ENCODE measurements at regions not wholly inside any gene's neighbourhood (a gene's known extent, or its start where the extent isn't known, plus 50 kb on each side); places are given as distances from the start of the nearest gene placed in this dataset.

- no peak for DNase-seq (ENCODE audit: low read depth)
Observed at GRCh38 chr4:96316776-96317175, 476.9 kb downstream of the PDHA2 start.

GRCh38 chr4:96317891-96318290, 478.0 kb downstream of the PDHA2 start:
- DNase-seq (ENCODE audit: low read depth), result no peak

GRCh38 chr4:96326846-96327245, 487.0 kb downstream of the PDHA2 start:
- DNase-seq (ENCODE audit: low read depth), result no peak

GRCh38 chr4:96342196-96342595, 502.3 kb downstream of the PDHA2 start:
- no peak for DNase-seq (ENCODE audit: low read depth)

GRCh38 chr4:96342790-96343455, 503.0 kb downstream of the PDHA2 start:
- DNase-seq (ENCODE audit: low read depth), result no peak

- no peak for DNase-seq (ENCODE audit: low read depth)
Observed at GRCh38 chr4:96343836-96344235, 503.9 kb downstream of the PDHA2 start.

GRCh38 chr4:96347582-96347981, 507.7 kb downstream of the PDHA2 start:
- DNase-seq (ENCODE audit: low read depth), result no peak

- DNase-seq (ENCODE audit: low read depth), result no peak
Observed at GRCh38 chr4:96352051-96352517, 512.2 kb downstream of the PDHA2 start.

- DNase-seq (ENCODE audit: low read depth), result no peak
Observed at GRCh38 chr4:96354036-96354712, 514.3 kb downstream of the PDHA2 start.

- no peak for DNase-seq (ENCODE audit: low read depth)
Observed at GRCh38 chr4:96355414-96355813, 515.5 kb downstream of the PDHA2 start.

GRCh38 chr4:96356591-96357370, 516.9 kb downstream of the PDHA2 start:
- no peak for DNase-seq (ENCODE audit: low read depth)

GRCh38 chr4:96366632-96367031, 526.7 kb downstream of the PDHA2 start:
- DNase-seq (ENCODE audit: low read depth), result no peak

GRCh38 chr4:96375367-96375766, 535.5 kb downstream of the PDHA2 start:
- no peak for DNase-seq (ENCODE audit: low read depth)

GRCh38 chr4:96379524-96379923, 539.6 kb downstream of the PDHA2 start:
- DNase-seq (ENCODE audit: low read depth), result no peak

- no peak for DNase-seq (ENCODE audit: low read depth)
Observed at GRCh38 chr4:96380106-96380505, 540.2 kb downstream of the PDHA2 start.

GRCh38 chr4:96383349-96383748, 543.5 kb downstream of the PDHA2 start:
- DNase-seq (ENCODE audit: low read depth), result no peak

- DNase-seq (ENCODE audit: low read depth), result no peak
Observed at GRCh38 chr4:96389770-96390169, 549.9 kb downstream of the PDHA2 start.

GRCh38 chr4:96390404-96390803, 550.5 kb downstream of the PDHA2 start:
- no peak for DNase-seq (ENCODE audit: low read depth)

- DNase-seq (ENCODE audit: low read depth), result no peak
Observed at GRCh38 chr4:96395747-96396146, 555.9 kb downstream of the PDHA2 start.

- no peak for DNase-seq (ENCODE audit: low read depth)
Observed at GRCh38 chr4:96406742-96407141, 566.8 kb downstream of the PDHA2 start.

GRCh38 chr4:96407225-96407624, 567.3 kb downstream of the PDHA2 start:
- DNase-seq (ENCODE audit: low read depth), result no peak

- DNase-seq (ENCODE audit: low read depth), result no peak
Observed at GRCh38 chr4:96407738-96408463, 568.0 kb downstream of the PDHA2 start.
